HG02981 (cell line): ENCODE measurements at regions not wholly inside any gene's neighbourhood (a gene's known extent, or its start where the extent isn't known, plus 50 kb on each side); places are given as distances from the start of the nearest gene placed in this dataset.
"Not testable (repeated sequence)": the region's sequence is repeated elsewhere in the genome, so short reads cannot be mapped to it uniquely, and the experiment has no call there.

ENCODE experiments used
- ATAC-seq: cut with Tn5 transposase; IDR thresholded peaks from one replicate; pipeline ENCODE4 v1.9.1; 2021; ENCODE audit warnings: mild to moderate bottlenecking, moderate library complexity; ENCODE audit not compliant: unreplicated experiment

GRCh38 chr6:134791243-134791843 is 158.6 kb downstream of the ALDH8A1 start:
- not testable (repeated sequence) for ATAC-seq

- ATAC-seq, result no peak
These were observed 162.5 kb downstream of the ALDH8A1 start for GRCh38 chr6:134787261-134787877.

GRCh38 chr6:134784336-134784735 is 165.6 kb downstream of the ALDH8A1 start:
- no peak for ATAC-seq

GRCh38 chr6:134778431-134778830 is 171.5 kb downstream of the ALDH8A1 start:
- ATAC-seq, result no peak

GRCh38 chr6:134774201-134774638 is 175.7 kb downstream of the ALDH8A1 start:
- no peak for ATAC-seq

GRCh38 chr6:134772671-134773360 is 177.1 kb downstream of the ALDH8A1 start:
- no peak for ATAC-seq

- no peak for ATAC-seq
These were observed 181.0 kb downstream of the ALDH8A1 start for GRCh38 chr6:134768931-134769330.

- no peak for ATAC-seq
These were observed 183.4 kb downstream of the ALDH8A1 start for GRCh38 chr6:134766497-134766896.

- ATAC-seq, result no peak
These were observed 185.2 kb downstream of the ALDH8A1 start for GRCh38 chr6:134764741-134765140.

GRCh38 chr6:134763575-134763974 is 186.3 kb downstream of the ALDH8A1 start:
- ATAC-seq, result not testable (repeated sequence)

GRCh38 chr6:134758621-134759020 is 191.3 kb downstream of the ALDH8A1 start:
- ATAC-seq, result no peak

GRCh38 chr6:134757911-134758361 is 192.0 kb downstream of the ALDH8A1 start:
- ATAC-seq, result no peak

- no peak for ATAC-seq
These were observed 193.4 kb downstream of the ALDH8A1 start for GRCh38 chr6:134756374-134757025.

- ATAC-seq, result no peak
These were observed 195.7 kb downstream of the ALDH8A1 start for GRCh38 chr6:134754013-134754690.

- no peak for ATAC-seq
These were observed 196.9 kb downstream of the ALDH8A1 start for GRCh38 chr6:134753001-134753400.

- ATAC-seq, result no peak
These were observed 197.5 kb downstream of the ALDH8A1 start for GRCh38 chr6:134752445-134752844.

GRCh38 chr6:134750669-134751068 is 199.2 kb downstream of the ALDH8A1 start:
- ATAC-seq, result no peak

GRCh38 chr6:134748484-134748883 is 201.4 kb downstream of the ALDH8A1 start:
- no peak for ATAC-seq

GRCh38 chr6:134747197-134747596 is 202.7 kb downstream of the ALDH8A1 start:
- ATAC-seq, result not testable (repeated sequence)

- no peak for ATAC-seq
These were observed 203.8 kb downstream of the ALDH8A1 start for GRCh38 chr6:134746140-134746539.

- not testable (repeated sequence) for ATAC-seq
These were observed 204.7 kb downstream of the ALDH8A1 start for GRCh38 chr6:134745192-134745591.
